Superior temporal gyrus (tissue), 1 donor: ENCODE measurements at regions not wholly inside any gene's neighbourhood (a gene's known extent, or its start where the extent isn't known, plus 50 kb on each side); places are given as distances from the start of the nearest gene placed in this dataset.

Source experiments
- DNase-seq: peaks from one replicate; pipeline ENCODE4 v3.0.0-alpha.2; 2016; ENCODE audit errors: extremely low spot score

GRCh38 chr16:82497139-82497538 is 129.6 kb upstream of the CDH13 start:
- DNase-seq: no peak

GRCh38 chr16:82488460-82488859 is 138.3 kb upstream of the CDH13 start:
- no peak for DNase-seq

GRCh38 chr16:82481455-82481854 is 145.3 kb upstream of the CDH13 start:
- no peak for DNase-seq

GRCh38 chr16:82476786-82477185 is 150.0 kb upstream of the CDH13 start:
- DNase-seq: no peak

- DNase-seq: no peak
These were observed 156.1 kb upstream of the CDH13 start for GRCh38 chr16:82470620-82471152.

GRCh38 chr16:82470016-82470415 is 156.8 kb upstream of the CDH13 start:
- DNase-seq: no peak

- DNase-seq: no peak
These were observed 162.6 kb upstream of the CDH13 start for GRCh38 chr16:82464187-82464586.

- no peak for DNase-seq
These were observed 166.0 kb upstream of the CDH13 start for GRCh38 chr16:82460766-82461165.

- no peak for DNase-seq
These were observed 167.1 kb upstream of the CDH13 start for GRCh38 chr16:82459580-82460256.

GRCh38 chr16:82456683-82457082 is 170.1 kb upstream of the CDH13 start:
- peak; percentile 79 for DNase-seq

- no peak for DNase-seq
These were observed 172.2 kb upstream of the CDH13 start for GRCh38 chr16:82454566-82454965.

- DNase-seq: no peak
These were observed 172.6 kb upstream of the CDH13 start for GRCh38 chr16:82454152-82454551.

- no peak for DNase-seq
These were observed 174.6 kb upstream of the CDH13 start for GRCh38 chr16:82452004-82452756.

- DNase-seq: no peak
These were observed 175.3 kb upstream of the CDH13 start for GRCh38 chr16:82451449-82451848.

GRCh38 chr16:82440336-82440735 is 186.4 kb upstream of the CDH13 start:
- DNase-seq: no peak

- no peak for DNase-seq
These were observed 187.0 kb upstream of the CDH13 start for GRCh38 chr16:82439678-82440293.

GRCh38 chr16:82433042-82433441 is 193.7 kb upstream of the CDH13 start:
- DNase-seq: no peak

- DNase-seq: peak; percentile 64
These were observed 194.5 kb upstream of the CDH13 start for GRCh38 chr16:82432261-82432660.

GRCh38 chr16:82425661-82426060 is 201.1 kb upstream of the CDH13 start:
- DNase-seq: no peak

- DNase-seq: no peak
These were observed 204.9 kb upstream of the CDH13 start for GRCh38 chr16:82421851-82422250.

- DNase-seq: no peak
These were observed 207.4 kb upstream of the CDH13 start for GRCh38 chr16:82419332-82419731.

- DNase-seq: no peak
These were observed 212.3 kb upstream of the CDH13 start for GRCh38 chr16:82414476-82414875.

- no peak for DNase-seq
These were observed 214.0 kb upstream of the CDH13 start for GRCh38 chr16:82412770-82413169.
